COR-L47 (cell line): ENCODE measurements at regions not wholly inside any gene's neighbourhood (a gene's known extent, or its start where the extent isn't known, plus 50 kb on each side); places are given as distances from the start of the nearest gene placed in this dataset.

ENCODE experiments used
- DNase-seq: peaks from one replicate; lab custom pipeline; 2025; lab: John Stamatoyannopoulos, UW

- no peak for DNase-seq
Observed at GRCh38 chr10:91691981-91692380, 59.1 kb upstream of the PPP1R3C start.

GRCh38 chr10:91690996-91691676, 58.3 kb upstream of the PPP1R3C start:
- no peak for DNase-seq

GRCh38 chr10:91690412-91690811, 57.5 kb upstream of the PPP1R3C start:
- DNase-seq: no peak

DNA sequence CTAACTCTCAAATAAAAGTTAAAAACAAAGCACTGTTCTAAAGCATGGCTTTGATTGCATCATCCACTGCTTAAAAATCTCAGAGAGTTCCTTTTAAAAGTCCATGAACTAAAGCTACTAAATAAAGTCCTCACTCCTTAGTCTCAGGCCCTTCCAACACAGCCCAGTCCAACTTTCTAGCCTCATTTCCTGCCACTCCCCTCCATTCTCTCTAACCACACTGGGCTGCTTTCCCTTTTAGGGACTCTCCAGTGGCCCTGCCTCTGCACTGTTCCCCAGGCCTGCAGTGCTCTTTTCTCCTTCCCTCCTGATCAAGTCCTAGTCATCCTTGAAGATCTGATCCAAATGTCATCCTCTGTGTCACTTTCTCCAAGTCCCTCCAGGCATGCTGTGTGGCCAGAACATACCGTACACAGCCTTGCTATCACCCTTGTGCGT, 56.9 kb upstream of the PPP1R3C start:
- DNase-seq: no peak

- DNase-seq: no peak
Observed at GRCh38 chr10:91684841-91685240, 52.0 kb upstream of the PPP1R3C start.

GRCh38 chr10:91683975-91684374, 51.1 kb upstream of the PPP1R3C start:
- no peak for DNase-seq

- no peak for DNase-seq
Observed at GRCh38 chr10:91682912-91683311, 50.0 kb upstream of the PPP1R3C start.
